ENCODE measurements at regions not wholly inside any gene's neighbourhood (a gene's known extent, or its start where the extent isn't known, plus 50 kb on each side); places are given as distances from the start of the nearest gene placed in this dataset.

GRCh38 chr7:93015101-93015778 is 102.5 kb downstream of the SAMD9 start:
- no peak for TF ChIP-seq CTCF (conservative IDR thresholded peaks at IDR 0.05)
- H3K27me3 Mint-ChIP-seq = peaks cover 3% of the 10 kb centered on the region
- no peaks in the 10 kb centered on the region for H3K36me3 Mint-ChIP-seq
- H3K4me3 Mint-ChIP-seq = peak overlapping the region; percentile 18
- DNase-seq (ENCODE audit: extremely low spot score, unreplicated experiment) = no peak
- no peaks in the 10 kb centered on the region for H3K9me3 Mint-ChIP-seq
- H3K4me1 Mint-ChIP-seq (ENCODE audit: unreplicated experiment) = peaks cover 26% of the 10 kb centered on the region
- H3K27ac Mint-ChIP-seq = peak overlapping the region; percentile 53

- H3K4me1 Mint-ChIP-seq (ENCODE audit: unreplicated experiment) = peaks cover 26% of the 10 kb centered on the region
- H3K4me3 Mint-ChIP-seq = no peak overlapping the region
- H3K27me3 Mint-ChIP-seq = peaks cover 3% of the 10 kb centered on the region
- H3K27ac Mint-ChIP-seq = peak overlapping the region; percentile 65
- no peak for TF ChIP-seq CTCF (conservative IDR thresholded peaks at IDR 0.05)
- no peak for DNase-seq (ENCODE audit: extremely low spot score, unreplicated experiment)
- H3K36me3 Mint-ChIP-seq = no peaks in the 10 kb centered on the region
- no peaks in the 10 kb centered on the region for H3K9me3 Mint-ChIP-seq
These were observed 103.4 kb downstream of the SAMD9 start for GRCh38 chr7:93014410-93014809.

GRCh38 chr7:93013446-93014061 is 104.2 kb downstream of the SAMD9 start:
- Mint-ChIP-seq H3K27ac (no peak overlapping the region), H3K36me3 (no peaks in the 10 kb centered on the region), H3K27me3 (peaks cover 3% of the 10 kb centered on the region), H3K9me3 (no peaks in the 10 kb centered on the region), H3K4me3 (no peak overlapping the region), H3K4me1 (ENCODE audit: unreplicated experiment) (peaks cover 26% of the 10 kb centered on the region)
- no peak for TF ChIP-seq CTCF (conservative IDR thresholded peaks at IDR 0.05)
- DNase-seq (ENCODE audit: extremely low spot score, unreplicated experiment) = no peak

- H3K36me3 Mint-ChIP-seq = no peaks in the 10 kb centered on the region
- DNase-seq (ENCODE audit: extremely low spot score, unreplicated experiment) = no peak
- H3K27ac Mint-ChIP-seq = no peak overlapping the region
- H3K27me3 Mint-ChIP-seq = peaks cover 3% of the 10 kb centered on the region
- no peaks in the 10 kb centered on the region for H3K9me3 Mint-ChIP-seq
- no peak for TF ChIP-seq CTCF (conservative IDR thresholded peaks at IDR 0.05)
- no peak overlapping the region for H3K4me3 Mint-ChIP-seq
- H3K4me1 Mint-ChIP-seq (ENCODE audit: unreplicated experiment) = peaks cover 18% of the 10 kb centered on the region
These were observed 106.2 kb downstream of the SAMD9 start for GRCh38 chr7:93011351-93012294.

- Mint-ChIP-seq H3K36me3 (no peaks in the 10 kb centered on the region), H3K27me3 (peaks cover 5% of the 10 kb centered on the region), H3K4me3 (no peak overlapping the region), H3K4me1 (ENCODE audit: unreplicated experiment) (no peaks in the 10 kb centered on the region), H3K9me3 (no peaks in the 10 kb centered on the region), H3K27ac (no peak overlapping the region)
- no peak for TF ChIP-seq CTCF (conservative IDR thresholded peaks at IDR 0.05)
- no peak for DNase-seq (ENCODE audit: extremely low spot score, unreplicated experiment)
These were observed 108.9 kb downstream of the SAMD9 start for GRCh38 chr7:93008833-93009232.
